GM12878 (cell line): ENCODE measurements at regions not wholly inside any gene's neighbourhood (a gene's known extent, or its start where the extent isn't known, plus 50 kb on each side); places are given as distances from the start of the nearest gene placed in this dataset.

Experiments
- ATF3 ChIP-seq: IDR thresholded peaks from 2 replicates; pipeline ENCODE4 v1.6.1; 2011; ENCODE audit warnings: low read depth, mild to moderate bottlenecking, low read length, moderate library complexity, borderline replicate concordance; ENCODE audit errors: extremely low read depth
- CHD1 ChIP-seq: IDR thresholded peaks from 2 replicates; pipeline ENCODE4 v1.6.1; 2012; ENCODE audit warnings: low read depth, low read length, improper control_type of control experiment
- NR2F1 ChIP-seq: fragments of 450-650 bp; conservative IDR thresholded peaks from 2 replicates; pipeline ENCODE4 v1.6.1; 2017; ENCODE audit warnings: mild to moderate bottlenecking
- YY1 ChIP-seq: IDR thresholded peaks from 2 replicates; pipeline ENCODE4 v1.6.1; 2011; ENCODE audit warnings: low read depth, mild to moderate bottlenecking, low read length
- TF ChIP-seq, protein P1 (sequence below): IDR thresholded peaks from 2 replicates; pipeline ENCODE4 v1.6.1; 2012; ENCODE audit warnings: low read depth, low read length, improper control_type of control experiment

DNA sequence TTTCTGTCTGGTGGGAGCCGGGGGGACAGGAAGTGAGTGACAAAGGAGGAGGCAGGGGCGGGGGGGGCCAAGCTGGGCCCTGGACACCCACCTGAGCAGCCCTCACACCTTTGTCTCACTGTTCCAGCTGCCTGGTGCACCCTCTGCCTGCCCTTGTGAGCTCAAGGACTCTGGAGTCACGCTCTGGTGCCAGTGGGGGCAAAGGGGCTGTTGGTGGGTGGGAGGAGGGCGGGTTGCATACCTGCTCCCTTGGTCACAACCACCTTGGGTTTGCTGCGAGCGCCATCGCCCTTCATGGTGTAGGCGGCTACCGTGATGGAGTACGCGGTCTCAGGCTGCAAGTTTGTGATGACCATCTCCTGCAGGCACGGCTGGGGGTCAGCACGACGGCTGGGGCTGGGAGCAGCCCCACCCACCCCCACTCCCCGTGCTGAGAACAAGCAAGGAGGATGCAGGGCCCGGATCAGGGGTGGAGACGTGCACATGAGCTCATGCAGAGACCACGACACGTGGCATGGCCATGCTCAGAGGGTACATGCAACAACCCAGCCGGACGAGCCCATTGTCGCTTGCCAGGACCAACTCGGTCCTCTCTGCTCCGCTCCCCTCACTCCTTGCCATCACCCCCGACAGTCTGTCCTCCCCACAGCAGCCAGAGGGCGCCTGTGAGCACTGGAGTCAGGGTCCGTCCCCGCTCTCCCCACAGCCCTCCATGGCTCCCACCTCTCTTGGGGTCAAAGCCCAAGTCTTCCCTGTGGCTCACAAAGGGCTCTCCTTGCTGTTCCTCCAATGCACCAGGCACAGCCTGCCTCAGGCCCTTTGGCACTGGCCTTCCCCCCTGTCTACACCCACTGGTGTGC is 114.9 kb downstream of the PTPRS start:
- TF ChIP-seq, protein P1, sequence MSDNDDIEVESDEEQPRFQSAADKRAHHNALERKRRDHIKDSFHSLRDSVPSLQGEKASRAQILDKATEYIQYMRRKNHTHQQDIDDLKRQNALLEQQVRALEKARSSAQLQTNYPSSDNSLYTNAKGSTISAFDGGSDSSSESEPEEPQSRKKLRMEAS, result no peak
- TF ChIP-seq NR2F1 (no peak), CHD1 (no peak), ATF3 (no peak), YY1 (no peak)
